Tibial artery (tissue), 4 donors: ENCODE measurements at regions not wholly inside any gene's neighbourhood (a gene's known extent, or its start where the extent isn't known, plus 50 kb on each side); places are given as distances from the start of the nearest gene placed in this dataset.

Experiments
- DNase-seq, 2 donors: peaks; one replicate each; pipeline ENCODE4 v3.0.0-alpha.2; 2019
- H3K27ac ChIP-seq, 2 donors: fragments of 200-600 bp; sonication (generic) in 1 of 2; 1 replicate in 1 of 2; 2 replicates in 1 of 2; pipeline ENCODE4 v1.5.1; 2018 to 2019; ENCODE audit warnings: mild to moderate bottlenecking in 1 of 2
- H3K27me3 ChIP-seq, 2 donors: fragments of 200-600 bp; sonication (generic) in 1 of 2; one replicate each; pipeline versions ENCODE4 v1.5.1 to v1.6.0; 2016 to 2019
- H3K36me3 ChIP-seq, 3 donors: fragments of 200-600 bp; sonication (generic) in 2 of 3; one replicate each; pipeline ENCODE4 v1.5.1; 2016 to 2019; ENCODE audit warnings: mild to moderate bottlenecking in 2 of 3
- H3K4me1 ChIP-seq, 4 donors: fragments of 200-600 bp; sonication (generic) in 2 of 4; 1 replicate in 3 of 4; 2 replicates in 1 of 4; pipeline ENCODE4 v1.5.1; 2016 to 2019
- H3K4me3 ChIP-seq, 2 donors: fragments of 200-600 bp; sonication (generic) in 1 of 2; 1 replicate in 1 of 2; 2 replicates in 1 of 2; pipeline ENCODE4 v1.5.1; 2018 to 2019; ENCODE audit warnings: mild to moderate bottlenecking in 2 of 2
- H3K9me3 ChIP-seq, 3 donors: fragments of 200-600 bp; sonication (generic) in 1 of 3; one replicate each; pipeline ENCODE4 v1.5.1; 2016 to 2019
- intact Hi-C: fragments of 100-400 bp; cut with DNase I; formaldehyde crosslinking; loops from one replicate; pipeline ENCODE4 v1.15.0; 2023; ENCODE audit warnings: low total_unique reads
- TF ChIP-seq, protein P1 (sequence below), 2 experiments: fragments of 200-600 bp in 1 of 2; fragments of 450-650 bp in 1 of 2; IDR thresholded peaks; one replicate each; pipeline ENCODE4 v1.5.1; 2017 to 2019; ENCODE audit warnings: antibody characterized with exemption in 2 of 2, mild to moderate bottlenecking in 1 of 2, moderate library complexity in 1 of 2

DNA sequence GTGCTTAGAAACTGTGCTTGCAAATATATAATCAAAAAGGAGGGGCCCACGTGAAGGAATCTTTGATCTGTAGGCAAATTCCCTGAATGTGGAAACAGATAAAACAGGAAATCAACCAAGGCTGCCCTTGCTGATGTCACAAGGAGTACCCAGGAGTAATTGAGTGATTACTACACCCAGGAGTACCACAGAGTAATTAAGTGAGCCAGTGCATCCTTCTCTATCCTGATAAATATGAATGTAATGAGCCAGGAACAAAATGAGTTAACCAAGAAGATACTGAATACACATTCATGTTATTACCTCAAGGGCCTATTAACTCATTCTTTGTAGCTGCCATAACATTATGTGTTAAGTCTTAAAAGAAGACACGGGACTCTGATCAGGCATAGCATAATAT is 87.3 kb upstream of the POU1F1 start:
- H3K27ac ChIP-seq: no peak overlapping the region
- H3K4me1 ChIP-seq: peaks cover 0 to 7% (median 0%) of the 10 kb centered on the region in 4 donors
- TF ChIP-seq, protein P1, sequence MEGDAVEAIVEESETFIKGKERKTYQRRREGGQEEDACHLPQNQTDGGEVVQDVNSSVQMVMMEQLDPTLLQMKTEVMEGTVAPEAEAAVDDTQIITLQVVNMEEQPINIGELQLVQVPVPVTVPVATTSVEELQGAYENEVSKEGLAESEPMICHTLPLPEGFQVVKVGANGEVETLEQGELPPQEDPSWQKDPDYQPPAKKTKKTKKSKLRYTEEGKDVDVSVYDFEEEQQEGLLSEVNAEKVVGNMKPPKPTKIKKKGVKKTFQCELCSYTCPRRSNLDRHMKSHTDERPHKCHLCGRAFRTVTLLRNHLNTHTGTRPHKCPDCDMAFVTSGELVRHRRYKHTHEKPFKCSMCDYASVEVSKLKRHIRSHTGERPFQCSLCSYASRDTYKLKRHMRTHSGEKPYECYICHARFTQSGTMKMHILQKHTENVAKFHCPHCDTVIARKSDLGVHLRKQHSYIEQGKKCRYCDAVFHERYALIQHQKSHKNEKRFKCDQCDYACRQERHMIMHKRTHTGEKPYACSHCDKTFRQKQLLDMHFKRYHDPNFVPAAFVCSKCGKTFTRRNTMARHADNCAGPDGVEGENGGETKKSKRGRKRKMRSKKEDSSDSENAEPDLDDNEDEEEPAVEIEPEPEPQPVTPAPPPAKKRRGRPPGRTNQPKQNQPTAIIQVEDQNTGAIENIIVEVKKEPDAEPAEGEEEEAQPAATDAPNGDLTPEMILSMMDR (IDR thresholded peaks at IDR 0.05): no peak
- no peaks in the 10 kb centered on the region for H3K27me3 ChIP-seq
- H3K36me3 ChIP-seq: no peaks in the 10 kb centered on the region
- H3K4me3 ChIP-seq: no peak overlapping the region
- H3K9me3 ChIP-seq: no peaks in the 10 kb centered on the region
- intact Hi-C loops: no loop called here
- DNase-seq: no peak

DNA sequence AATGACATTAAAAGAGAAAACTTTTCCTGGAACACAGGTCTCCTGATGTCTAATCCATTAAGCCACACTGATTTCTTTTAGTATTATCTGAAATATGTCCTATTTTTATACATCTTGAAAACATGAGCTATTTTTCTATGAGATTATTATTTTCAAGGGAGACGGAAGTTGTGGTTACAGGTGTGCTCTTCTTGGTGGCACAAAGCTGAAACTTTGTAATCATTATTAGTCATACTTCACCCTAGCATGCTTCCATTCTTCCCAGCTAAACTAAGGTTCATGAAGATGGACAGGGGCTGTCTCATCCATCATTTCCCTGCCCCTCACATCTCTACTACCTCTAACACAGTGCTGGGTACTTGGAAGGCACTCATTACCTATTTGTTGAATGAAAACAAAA is 85.6 kb upstream of the POU1F1 start:
- Histone ChIP-seq H3K9me3 (no peaks in the 10 kb centered on the region), H3K4me3 (no peak overlapping the region)

DNA sequence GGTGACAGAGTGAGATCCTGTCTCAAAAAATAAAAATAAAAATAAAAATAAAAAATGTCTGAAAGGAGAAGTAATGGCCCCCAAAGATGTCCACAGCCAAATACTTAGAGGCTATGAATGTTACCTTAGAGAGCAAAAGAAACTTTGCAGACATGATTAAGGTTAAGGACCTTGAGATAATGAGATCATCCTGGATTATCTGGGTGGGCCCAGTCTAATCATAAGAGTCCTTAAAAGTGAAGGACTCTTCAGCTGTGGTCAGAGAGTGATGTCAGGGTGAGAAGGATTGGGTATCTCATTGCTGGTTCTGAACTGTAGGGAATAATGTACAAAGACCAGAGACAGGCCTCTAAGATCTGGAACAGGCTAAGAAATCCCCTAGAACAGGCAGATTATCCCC is 84.9 kb upstream of the POU1F1 start:
- Histone ChIP-seq H3K4me3 (no peak overlapping the region), H3K4me1 (peaks cover 0 to 26% (median 4%) of the 10 kb centered on the region in 4 donors), H3K36me3 (no peaks in the 10 kb centered on the region), H3K9me3 (no peaks in the 10 kb centered on the region), H3K27ac (no peak overlapping the region), H3K27me3 (no peaks in the 10 kb centered on the region)
- DNase-seq: no peak
- intact Hi-C loops: no loop called here
- TF ChIP-seq, protein P1 (IDR thresholded peaks at IDR 0.05): no peak

More for the DNA sequence above, 85.6 kb upstream of the POU1F1 start:
- no peak overlapping the region for H3K27ac ChIP-seq
- intact Hi-C loops: no loop called here
- peaks cover 0 to 25% (median 4%) of the 10 kb centered on the region in 4 donors for H3K4me1 ChIP-seq
- no peak for DNase-seq
- TF ChIP-seq, protein P1 (IDR thresholded peaks at IDR 0.05): no peak
- H3K27me3 ChIP-seq: no peaks in the 10 kb centered on the region
- H3K36me3 ChIP-seq: no peaks in the 10 kb centered on the region

DNA sequence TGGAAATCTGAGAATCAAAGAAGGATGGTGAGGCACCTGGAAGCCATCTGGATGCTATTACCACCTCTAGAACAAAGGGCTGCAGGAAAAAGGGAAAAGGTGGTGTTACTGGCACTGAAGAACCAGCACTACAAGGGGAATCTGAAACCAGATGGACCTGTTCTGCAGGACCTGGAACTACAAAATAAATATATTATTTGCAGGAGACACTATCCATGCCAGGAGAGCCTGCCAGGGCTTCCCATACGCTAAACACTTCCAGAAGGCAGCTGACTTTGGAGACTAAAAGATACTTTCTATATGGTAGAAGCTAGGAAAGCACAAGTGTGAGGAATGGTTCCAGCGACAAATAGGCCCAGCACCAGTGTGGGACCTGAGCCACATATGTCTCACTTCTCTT is 83.4 kb upstream of the POU1F1 start:
- H3K27me3 ChIP-seq: no peaks in the 10 kb centered on the region
- TF ChIP-seq, protein P1 (IDR thresholded peaks at IDR 0.05): no peak
- no peak for DNase-seq
- H3K27ac ChIP-seq: no peak overlapping the region
- intact Hi-C loops: no loop called here
- no peak overlapping the region for H3K4me3 ChIP-seq
- H3K9me3 ChIP-seq: no peaks in the 10 kb centered on the region
- peaks cover 0 to 26% (median 4%) of the 10 kb centered on the region in 4 donors for H3K4me1 ChIP-seq
- H3K36me3 ChIP-seq: no peaks in the 10 kb centered on the region

DNA sequence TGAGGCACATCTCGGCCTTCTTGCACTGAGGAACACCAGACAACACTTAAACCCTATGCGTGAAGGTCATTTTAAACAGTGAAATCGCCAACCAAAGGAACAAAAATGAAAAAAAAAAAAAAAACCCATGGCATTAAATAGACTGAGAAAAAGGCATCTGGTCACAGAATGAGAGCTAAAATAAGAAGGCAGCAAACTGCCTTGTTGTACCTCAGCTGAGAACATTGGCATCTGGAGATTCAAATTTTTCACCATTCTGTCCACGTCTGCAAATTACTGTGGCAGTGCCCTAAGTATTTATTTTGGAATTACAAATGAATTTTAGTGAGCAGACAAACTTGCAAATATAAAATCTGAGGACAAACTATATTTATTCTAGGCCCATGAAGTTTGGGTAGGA is 82.6 kb upstream of the POU1F1 start:
- TF ChIP-seq, protein P1 (IDR thresholded peaks at IDR 0.05): no peak
- Histone ChIP-seq H3K36me3 (no peaks in the 10 kb centered on the region), H3K4me3 (no peak overlapping the region), H3K27ac (no peak overlapping the region), H3K27me3 (no peaks in the 10 kb centered on the region), H3K4me1 (peaks cover 0 to 26% (median 4%) of the 10 kb centered on the region in 4 donors), H3K9me3 (no peaks in the 10 kb centered on the region)
- intact Hi-C loops: no loop called here
- no peak for DNase-seq

DNA sequence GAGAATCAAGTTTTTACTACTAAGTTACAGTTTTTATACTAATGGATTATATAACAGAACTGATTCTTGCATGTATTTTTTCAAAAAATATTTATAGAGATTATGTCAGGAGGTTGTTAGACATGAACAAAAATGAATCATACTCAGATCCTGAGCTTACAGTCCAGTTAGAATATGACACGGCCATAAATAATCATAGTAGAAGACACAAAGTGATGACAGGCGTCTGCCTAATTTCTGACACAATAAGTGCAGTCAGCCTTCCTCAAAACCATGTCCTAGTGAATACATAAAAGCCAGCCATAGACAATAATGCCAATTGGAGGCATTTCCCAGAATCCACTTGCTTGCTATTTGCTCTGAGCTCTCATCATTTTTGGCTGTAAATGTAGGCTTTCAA is 81.7 kb upstream of the POU1F1 start:
- H3K4me1 ChIP-seq: peaks cover 0 to 26% (median 4%) of the 10 kb centered on the region in 4 donors
- no peaks in the 10 kb centered on the region for H3K9me3 ChIP-seq
- TF ChIP-seq, protein P1 (IDR thresholded peaks at IDR 0.05): no peak
- H3K27ac ChIP-seq: no peak overlapping the region
- no peaks in the 10 kb centered on the region for H3K27me3 ChIP-seq
- no peak for DNase-seq
- intact Hi-C loops: no loop called here
- no peak overlapping the region for H3K4me3 ChIP-seq
- no peaks in the 10 kb centered on the region for H3K36me3 ChIP-seq
